ENCODE measurements at regions not wholly inside any gene's neighbourhood (a gene's known extent, or its start where the extent isn't known, plus 50 kb on each side); places are given as distances from the start of the nearest gene placed in this dataset.

DNA sequence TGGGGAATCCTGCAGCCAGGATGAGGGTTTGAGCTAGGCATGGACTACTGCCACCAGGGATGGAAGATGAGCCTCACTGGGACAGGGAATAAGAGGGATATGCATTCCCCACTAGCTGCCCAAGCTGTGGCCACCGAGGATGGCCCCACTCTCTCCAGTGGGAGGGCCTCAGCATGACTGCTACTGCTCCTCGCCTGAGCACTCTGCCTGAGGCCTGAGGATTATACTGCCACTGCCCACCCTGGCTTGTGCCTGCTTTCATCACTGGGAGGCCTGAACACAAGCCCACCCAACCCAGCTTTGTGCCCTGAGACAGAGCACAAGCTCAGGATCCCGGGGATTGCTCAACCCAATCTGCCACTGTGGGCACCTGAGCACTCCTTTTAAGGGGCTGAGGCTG is 425.6 kb downstream of the RASEF start:
- DNase-seq (ENCODE audit: low read depth) = no peak

DNA sequence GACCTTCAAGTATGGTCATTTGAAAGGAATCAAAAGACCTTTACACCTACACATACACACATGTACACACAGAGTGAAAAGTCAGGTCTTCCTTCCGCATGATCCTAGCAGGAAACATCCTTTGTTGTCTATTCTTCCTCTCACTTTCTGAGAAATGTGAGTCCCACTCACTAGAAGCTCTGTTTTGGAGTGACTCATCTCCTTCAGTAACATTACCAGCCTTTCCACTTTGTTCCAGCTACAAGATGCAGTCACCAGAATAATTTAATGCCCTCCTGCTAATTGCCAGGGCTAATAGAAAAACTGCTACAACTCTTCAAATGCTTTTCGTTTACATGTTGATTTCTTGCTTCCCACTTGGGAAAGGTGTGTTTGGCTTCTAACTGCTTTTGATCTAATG is 417.3 kb downstream of the RASEF start:
- DNase-seq (ENCODE audit: low read depth) = no peak

DNA sequence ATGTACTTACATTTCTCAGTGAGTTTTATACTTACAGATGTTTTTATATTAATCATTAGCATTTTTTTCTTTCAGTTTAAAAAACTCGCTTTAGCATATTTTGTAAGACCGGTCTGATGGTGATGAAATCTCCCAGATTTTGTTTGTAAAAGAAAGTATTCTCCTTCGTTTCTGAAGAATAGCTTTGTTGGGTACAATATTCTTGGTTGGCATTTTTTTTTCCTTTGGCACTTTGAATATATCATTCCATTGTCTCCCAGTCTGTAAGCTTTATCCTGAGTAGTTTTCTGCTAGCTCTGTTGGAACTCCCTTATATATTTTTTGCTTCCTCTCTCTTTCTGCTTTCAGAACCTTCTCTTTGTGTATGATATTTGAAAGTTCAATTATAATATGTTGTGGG is 412.6 kb downstream of the RASEF start:
- DNase-seq (ENCODE audit: low read depth) = no peak

DNA sequence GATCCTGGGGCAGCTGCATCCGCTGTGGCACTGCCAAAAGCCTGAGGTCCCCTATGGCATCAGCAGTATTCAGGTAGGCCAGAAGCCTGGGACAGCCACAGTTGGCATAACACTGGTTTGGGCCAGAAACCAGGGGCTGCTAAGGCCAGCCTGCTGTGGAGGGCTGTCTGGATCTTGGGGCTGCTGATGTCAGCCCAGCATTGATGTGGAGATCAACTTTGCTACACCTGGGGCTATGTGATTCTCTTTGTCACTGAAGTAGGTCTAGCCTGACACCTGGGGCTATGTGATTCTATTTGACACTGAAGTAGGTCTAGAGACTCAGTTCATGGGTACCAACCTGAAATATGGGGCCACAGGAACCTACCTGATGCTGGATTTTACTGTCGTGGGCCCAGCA is 411.5 kb downstream of the RASEF start:
- DNase-seq (ENCODE audit: low read depth) = no peak

DNA sequence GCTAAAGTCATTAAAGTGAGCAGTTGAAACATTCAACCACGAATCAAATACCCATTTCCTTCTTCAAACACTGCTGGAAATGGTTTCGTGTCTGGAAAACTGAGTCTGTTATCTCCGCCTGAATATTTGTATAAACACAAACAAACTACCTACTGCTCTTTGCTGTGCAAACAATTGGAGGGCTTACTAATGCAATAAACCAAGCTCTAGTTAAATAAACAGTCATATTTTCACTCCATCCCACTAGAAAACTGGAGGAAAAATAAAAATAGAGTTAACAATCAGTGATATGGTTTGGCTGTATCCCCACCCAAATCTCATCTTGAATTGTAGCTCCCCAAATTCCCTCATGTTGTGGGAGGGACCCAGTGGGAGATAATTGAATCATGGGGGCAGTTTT is 397.6 kb downstream of the RASEF start:
- DNase-seq (ENCODE audit: low read depth) = no peak

DNA sequence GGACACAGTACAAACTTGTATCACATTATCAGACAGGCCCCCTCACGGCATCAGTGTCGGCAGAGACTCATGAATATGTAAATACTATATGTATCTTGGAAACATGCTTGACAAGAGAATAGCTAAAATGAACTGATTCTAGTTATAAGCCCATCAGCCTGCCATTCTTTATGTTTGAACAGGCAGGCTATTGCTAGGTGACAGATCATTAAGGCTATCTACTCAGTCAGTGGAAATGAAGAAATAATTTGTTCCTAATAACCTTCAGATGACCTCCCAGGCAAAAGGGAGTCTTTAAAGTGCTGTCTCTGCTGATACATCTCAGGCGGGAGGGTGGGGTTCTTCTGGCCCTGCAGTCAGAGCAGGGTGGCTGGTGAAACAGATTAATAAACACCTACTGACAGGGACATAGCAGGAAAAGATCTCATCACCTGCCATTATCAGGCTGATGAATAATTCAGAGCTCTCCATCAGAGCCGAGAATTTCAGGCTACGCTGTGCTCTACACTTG is 394.2 kb downstream of the RASEF start:
- no peak for DNase-seq (ENCODE audit: low read depth)

DNA sequence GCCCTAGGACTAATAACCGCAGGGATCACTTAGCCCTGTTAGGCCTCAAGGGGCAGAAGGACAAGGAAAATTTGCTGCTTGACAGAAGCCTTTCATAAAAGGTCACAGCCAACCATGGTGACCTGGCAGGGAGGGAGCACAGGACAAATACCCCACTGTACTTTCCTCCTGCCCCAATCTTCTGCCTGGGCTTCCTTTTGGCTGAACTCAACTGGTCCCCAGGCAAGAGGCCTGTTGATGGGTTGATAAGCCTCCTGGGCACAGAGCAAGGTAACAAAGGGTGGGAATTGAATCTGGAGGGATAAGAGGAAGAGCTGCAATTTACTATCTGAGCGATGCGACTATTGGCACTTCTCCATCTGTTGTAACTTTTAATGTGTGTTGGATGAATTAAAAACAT is 392.9 kb downstream of the RASEF start:
- DNase-seq (ENCODE audit: low read depth) = no peak

DNA sequence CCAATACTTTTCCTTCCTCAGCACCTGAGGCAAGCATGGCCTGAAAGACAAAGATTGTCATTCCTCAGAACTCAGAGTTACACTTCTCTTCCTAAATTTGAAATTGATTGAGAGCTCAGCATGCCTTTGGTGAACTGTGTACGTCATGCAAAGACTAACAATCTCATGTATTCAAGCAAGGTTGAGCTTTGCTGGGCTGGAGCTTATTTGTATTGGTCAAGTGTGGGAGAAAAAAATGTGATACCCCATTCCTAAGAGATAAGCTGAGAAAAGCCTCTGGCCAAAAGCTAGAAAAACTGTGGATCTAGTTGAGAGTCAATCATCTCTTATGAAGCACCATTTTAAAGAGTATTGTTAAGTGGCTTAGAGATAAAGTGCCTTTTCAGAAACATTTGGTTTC is 392.2 kb downstream of the RASEF start:
- no peak for DNase-seq (ENCODE audit: low read depth)

DNA sequence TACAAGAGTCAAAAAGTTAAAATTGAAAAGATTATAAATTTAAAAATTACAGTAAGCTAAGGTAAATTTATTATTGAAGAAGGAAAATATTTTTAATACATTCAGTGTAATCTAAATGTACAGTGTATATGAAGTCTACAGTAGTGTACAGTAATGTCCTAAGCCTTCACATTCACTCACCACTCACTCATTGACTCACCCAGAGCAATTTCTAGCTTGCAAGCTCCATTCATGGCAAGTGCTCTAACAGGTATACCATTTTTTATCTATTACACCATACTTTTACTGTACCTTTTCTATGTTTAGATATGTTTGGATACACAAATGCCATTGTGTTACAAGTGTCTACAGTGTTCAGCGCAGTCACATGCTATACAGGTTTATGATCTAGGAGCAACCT is 389.7 kb downstream of the RASEF start:
- no peak for DNase-seq (ENCODE audit: low read depth)

DNA sequence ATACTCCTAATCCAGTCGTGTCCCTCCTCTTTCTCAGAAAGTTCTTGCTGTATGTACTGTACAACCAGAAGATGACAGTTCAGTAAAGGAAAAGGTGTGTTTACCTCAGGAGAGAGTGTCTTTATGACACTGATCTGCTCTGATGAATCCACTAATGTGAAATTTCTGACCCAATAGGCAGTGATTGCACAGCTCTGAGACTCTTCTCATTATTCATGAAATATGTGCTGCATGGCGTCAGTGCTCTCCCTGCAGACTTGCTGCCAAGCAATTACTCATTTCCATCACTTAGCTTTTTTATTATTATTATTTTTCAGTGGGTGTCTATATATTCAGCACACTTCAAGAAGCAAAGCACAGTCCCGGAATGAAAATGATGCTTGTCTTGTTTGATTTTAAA is 389.0 kb downstream of the RASEF start:
- no peak for DNase-seq (ENCODE audit: low read depth)

DNA sequence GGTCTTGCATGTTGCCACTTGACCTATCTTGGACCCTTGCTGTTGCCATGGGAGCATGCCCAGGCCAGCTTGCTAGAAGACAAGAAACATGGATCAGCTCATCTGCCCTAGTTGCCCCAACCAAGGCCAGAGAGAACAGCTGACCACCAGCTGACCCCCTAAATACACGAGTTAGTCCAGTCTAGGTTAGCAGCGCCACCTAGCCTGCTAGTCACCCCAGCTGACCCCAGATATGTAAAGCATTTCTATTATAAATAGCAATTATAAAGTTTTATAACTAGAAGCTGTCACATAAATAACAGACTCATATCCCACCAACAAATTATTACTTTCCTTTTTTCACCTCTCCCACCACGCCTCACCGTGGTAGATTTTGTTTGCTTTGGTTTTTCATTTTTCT is 387.8 kb downstream of the RASEF start:
- no peak for DNase-seq (ENCODE audit: low read depth)

DNA sequence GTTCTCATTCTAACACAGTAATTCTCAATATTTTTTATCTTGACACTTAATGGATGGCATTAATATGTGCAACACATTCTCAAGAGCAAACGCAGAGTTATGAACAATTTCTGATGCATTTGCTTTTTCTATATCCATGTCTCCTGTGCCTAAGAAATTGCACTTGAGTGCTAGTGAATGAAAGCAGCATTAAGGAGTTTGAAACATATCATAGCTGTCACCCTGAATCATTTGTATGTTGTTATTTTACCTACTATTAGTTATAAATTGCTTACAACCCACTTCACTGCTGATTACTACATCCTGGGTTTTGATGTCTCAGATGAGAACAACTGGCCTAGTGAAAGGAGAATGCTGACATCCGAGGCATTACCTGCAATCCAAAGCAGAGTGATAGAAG is 387.3 kb downstream of the RASEF start:
- DNase-seq (ENCODE audit: low read depth) = no peak

DNA sequence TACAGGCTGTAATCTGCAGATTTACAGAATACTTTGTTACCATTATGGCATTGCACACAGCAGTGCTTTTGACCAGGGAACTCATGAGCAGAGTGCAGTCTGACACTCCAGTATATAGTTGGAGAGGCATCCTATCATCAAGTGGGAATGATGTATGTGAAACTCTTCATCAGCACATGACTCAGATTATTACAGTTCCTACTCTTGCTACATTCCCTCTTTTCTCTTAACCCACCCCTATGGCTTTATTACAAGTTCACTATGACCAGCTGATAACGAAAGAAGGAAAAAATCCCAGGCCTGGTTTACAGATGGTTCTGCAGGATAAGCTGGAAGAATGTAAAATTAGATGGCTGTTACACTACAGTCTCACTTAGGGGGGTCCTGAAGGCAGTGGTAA is 385.9 kb downstream of the RASEF start:
- DNase-seq (ENCODE audit: low read depth) = no peak

DNA sequence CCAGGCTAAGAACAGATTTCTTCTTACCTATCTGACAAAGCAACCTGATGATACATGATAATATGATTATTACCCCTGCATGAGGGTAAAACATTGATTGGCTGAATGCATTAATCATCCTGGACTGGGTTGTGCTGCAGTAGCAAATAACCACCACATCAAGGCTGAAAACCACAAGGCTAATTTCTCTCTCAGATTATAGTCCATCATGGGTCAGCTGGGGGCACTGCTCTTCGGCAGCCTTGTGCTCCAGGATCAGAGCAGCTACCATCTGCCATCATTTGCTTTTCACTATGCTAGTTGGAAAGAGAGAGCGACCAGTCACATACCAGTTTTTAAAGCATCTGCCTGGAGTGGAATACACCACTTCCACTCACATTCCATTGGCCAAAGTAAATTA is 383.5 kb downstream of the RASEF start:
- no peak for DNase-seq (ENCODE audit: low read depth)

DNA sequence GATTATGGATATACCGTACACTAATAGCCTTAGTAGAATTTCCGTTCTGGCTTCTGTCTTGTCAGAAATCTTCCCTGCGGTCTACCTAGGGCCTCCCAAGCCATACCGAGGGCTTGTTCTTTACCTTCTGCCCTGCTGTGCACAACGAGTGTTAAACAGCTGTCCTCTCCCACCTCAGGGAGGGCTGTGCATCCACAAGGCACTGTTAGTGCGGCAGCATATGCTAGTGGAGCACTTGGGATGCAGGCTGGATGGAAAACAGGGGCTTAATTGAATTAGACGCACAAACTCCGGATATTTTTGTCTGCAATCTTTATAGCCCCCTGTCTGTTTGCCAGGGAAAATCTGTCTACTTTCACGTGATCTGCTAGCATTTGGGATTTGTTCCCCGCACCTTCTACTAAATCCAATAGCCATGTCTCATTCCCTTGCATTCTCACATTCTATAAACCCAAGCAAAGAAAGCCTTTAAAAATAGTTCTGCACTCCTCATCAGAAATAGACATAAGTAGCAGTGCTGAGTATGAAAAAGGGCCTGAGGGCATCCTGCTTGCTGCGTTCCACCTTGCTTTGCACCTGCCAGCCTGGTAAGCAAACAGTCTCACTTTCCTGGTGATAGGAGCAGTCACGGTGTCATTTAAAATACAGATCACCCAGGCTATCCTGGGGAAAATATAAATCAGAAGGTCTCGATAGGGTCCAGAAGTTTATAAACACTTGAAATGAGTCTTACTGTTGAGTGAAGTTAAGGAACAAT is 382.6 kb downstream of the RASEF start:
- no peak for DNase-seq (ENCODE audit: low read depth)

DNA sequence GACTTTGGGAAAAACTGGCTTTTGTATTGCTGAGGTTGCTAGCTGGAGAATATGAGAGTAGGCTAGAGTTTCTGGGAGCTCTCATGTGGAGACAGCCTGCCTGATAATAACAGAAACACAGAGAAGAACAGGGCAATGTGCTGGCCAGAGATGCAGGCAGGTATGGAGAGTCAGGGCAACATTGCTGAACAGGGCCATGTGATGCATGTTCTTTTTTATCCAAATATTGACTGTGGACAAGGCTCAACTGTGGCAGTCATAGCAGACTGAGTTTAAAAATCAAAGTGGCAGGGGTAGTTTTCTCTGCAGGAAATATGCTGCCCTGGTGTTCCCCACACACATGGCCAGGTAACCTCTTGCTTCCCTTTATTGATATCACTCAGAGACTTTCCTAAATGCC is 381.1 kb downstream of the RASEF start:
- DNase-seq (ENCODE audit: low read depth) = no peak

DNA sequence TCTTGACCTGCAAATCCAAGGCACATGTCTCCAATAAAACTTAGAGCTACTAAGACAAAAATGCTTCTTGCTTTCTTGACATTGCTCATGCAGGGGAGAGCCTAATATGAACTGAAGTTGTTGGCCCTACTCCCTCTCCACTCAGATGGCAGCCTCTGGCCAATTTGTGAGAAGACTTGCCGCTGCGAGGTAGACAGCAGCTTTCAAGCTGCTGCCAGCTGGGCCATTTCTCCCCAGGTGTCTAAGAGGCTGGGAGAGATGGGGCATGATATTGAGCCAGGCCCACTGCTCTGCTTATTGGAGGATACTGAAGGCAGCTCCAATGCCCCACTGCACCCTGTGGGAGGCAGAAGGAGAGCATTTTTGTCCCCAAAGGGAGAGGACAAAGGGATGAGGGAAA is 380.5 kb downstream of the RASEF start:
- no peak for DNase-seq (ENCODE audit: low read depth)

DNA sequence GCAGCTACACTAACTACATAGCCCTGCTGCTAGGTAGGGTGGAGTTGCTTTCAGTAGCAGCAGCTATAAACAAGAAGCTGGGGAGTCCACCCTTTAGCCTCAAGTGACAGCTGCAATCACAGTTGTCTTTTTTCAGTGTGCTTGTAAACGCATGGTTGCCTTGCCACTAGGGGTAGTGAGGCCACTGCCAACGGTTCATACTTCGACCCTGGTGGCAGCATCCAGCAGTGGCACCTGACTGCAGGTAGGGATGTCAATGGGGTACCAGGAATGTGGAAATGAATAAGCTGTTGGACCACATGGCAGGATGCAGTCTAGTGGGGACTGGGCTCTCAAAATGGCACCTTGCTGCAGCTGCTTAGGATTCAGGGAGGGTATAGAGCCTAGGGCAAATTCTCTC is 367.2 kb downstream of the RASEF start:
- DNase-seq (ENCODE audit: low read depth) = no peak

DNA sequence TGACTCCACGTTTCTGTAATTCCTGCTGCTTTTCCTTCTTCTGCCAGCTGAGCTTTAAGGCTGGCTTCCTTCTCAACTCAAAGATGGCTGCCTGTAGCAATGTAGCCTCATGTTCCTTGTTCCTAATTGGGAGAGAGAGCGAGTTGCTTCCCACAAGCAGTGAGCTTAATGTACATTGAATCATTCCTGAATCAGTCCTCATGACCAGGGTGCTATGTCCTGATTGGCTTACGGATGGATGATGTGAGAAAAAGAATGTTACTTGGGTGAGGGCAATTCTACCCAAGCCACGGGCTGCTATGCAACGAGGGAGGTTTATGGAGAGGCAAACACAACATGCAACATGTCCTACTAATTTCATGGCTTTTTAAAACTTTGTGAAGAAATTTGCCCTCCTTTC is 356.2 kb downstream of the RASEF start:
- no peak for DNase-seq (ENCODE audit: low read depth)

DNA sequence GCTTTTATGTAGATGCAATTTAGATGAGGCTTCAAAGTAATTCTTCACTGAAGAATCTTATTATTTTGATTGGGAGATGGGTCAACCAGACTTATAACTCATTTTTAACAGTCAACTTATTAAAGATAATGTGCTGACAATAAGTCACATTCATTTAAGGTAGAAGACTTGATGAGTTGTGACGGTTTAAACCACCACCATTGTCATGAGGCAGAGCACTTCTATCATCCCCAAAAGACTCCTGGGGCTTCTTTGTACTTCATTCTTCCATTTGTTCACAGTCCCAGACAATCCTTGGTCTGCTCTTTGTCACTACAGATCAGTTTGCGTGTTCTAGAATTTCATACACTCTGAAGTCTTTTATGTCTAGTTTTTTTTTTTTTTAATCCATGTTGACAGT is 346.1 kb downstream of the RASEF start:
- no peak for DNase-seq (ENCODE audit: low read depth)

DNA sequence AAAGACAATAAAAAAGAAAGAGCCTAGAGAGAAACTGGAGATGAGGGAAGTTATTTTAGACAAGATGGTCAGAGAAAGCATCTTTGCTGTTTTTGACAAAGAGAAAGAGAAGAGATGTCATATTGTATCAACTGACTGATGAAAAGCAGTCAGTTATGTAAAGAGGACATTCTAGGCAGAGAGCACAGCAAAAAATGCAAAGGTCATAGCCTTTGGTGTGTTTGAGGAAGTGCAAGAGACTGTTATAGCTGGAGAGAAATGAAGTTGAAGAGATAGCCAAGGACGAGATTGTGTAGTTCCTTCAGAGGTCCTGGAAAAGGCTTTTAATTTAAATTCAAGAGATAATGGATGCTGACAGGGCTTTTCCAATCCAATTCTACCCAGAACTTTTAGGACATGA is 342.4 kb downstream of the RASEF start:
- DNase-seq (ENCODE audit: low read depth) = no peak

DNA sequence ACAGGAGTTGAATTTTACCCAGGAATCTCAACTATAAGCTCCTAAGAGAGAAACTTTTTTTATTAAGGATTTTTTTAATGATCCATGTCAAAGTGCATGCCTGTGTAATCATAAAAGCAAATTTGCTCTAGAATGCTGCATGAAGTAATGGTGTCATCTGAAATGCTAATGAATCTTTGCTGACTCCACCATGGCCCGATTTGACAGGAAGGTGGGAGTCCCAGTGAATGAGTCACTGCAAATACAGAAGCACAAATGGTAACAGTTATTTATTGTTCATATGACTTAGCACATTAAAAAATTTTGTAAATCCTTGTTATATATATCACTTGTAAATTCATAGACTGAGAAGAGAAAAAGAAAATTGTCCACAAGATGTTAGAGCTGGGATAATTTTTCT is 341.3 kb downstream of the RASEF start:
- DNase-seq (ENCODE audit: low read depth) = no peak

DNA sequence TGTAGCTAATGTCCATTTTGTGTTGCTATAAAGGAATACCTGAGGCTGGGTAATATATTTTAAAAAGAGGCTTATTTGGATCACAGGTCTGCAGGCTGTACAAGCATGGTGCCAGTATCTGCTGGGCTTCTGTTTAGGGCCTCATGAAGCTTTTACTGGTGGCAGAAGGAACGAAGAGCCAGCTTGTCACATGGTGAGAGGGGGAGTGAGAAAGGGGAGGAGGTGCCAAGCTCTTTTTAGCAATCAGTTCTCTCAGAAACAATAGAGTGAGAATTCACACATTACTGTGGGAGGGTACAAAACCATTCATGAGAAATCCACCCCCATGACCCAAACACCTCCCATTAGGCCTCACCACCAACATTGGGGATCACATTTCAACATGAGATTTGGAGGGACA is 340.9 kb downstream of the RASEF start:
- no peak for DNase-seq (ENCODE audit: low read depth)

DNA sequence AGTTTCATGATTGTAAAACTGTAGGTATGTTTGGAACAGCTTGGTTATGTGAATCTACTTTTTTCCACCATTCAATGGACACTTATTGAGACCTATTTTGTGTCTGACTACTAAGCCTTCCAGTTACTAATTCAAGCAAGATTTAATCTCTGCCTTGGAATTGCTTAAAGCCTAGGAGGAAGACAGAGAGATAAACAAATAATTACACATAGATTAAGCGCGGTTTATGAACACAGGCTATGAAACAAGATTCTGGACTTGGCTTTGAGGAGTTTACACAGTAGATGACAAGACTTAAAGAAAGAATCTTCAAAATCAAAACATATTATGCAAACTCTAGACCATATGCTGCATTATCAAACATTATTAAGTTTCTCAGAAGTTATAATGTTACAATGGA is 340.4 kb downstream of the RASEF start:
- no peak for DNase-seq (ENCODE audit: low read depth)

Data from amniotic epithelial cell (primary cell).